Natural killer cell (primary cell): ENCODE measurements at regions not wholly inside any gene's neighbourhood (a gene's known extent, or its start where the extent isn't known, plus 50 kb on each side); places are given as distances from the start of the nearest gene placed in this dataset.

ENCODE experiments used
- ATAC-seq, 3 donors: fragments of 150-1000 bp in 2 of 3; fragments of 200-7000 bp in 1 of 3; cut with Tn5 transposase; 1 replicate in 1 of 3; 2 replicates in 2 of 3; pipeline ENCODE4 v1.10.0; 2021; ENCODE audit warnings: mild to moderate bottlenecking in 2 of 3, moderate library complexity in 2 of 3
- DNase-seq, 2 donors: peaks; one replicate each; pipeline versions ENCODE4 v3.0.0 to v3.0.0-alpha.2; 2013 to 2021; ENCODE audit warnings: mixed read lengths in 1 of 2
- H3K27ac ChIP-seq: one replicate; pipeline ENCODE4 v1.5.1; 2013; ENCODE audit warnings: mild to moderate bottlenecking, low read length
- H3K27me3 ChIP-seq: one replicate; pipeline ENCODE4 v1.6.1; 2013; ENCODE audit warnings: low read length; ENCODE audit not compliant: control insufficient read depth, insufficient read depth
- H3K36me3 ChIP-seq: one replicate; pipeline ENCODE4 v1.6.1; 2013; ENCODE audit warnings: low read length; ENCODE audit not compliant: control insufficient read depth, insufficient read depth
- H3K4me1 ChIP-seq: one replicate; pipeline ENCODE4 v1.6.1; 2013; ENCODE audit warnings: low read length; ENCODE audit not compliant: control insufficient read depth, insufficient read depth
- H3K4me3 ChIP-seq: one replicate; pipeline ENCODE4 v1.5.1; 2013; ENCODE audit warnings: low read length
- H3K9me3 ChIP-seq: one replicate; pipeline ENCODE4 v1.6.1; 2013; ENCODE audit warnings: low read length; ENCODE audit not compliant: control insufficient read depth, insufficient read depth
- H3K27ac Mint-ChIP-seq, 2 donors: one replicate each; pipeline ENCODE4 v1.8.0; 2022; ENCODE audit warnings: mild to moderate bottlenecking in 2 of 2, mixed read lengths in 2 of 2, moderate library complexity in 1 of 2
- H3K27me3 Mint-ChIP-seq, 2 donors: one replicate each; pipeline ENCODE4 v1.8.0; 2022; ENCODE audit warnings: low read depth in 2 of 2, mixed read lengths in 2 of 2
- H3K36me3 Mint-ChIP-seq: one replicate; pipeline ENCODE4 v1.8.0; 2022; ENCODE audit warnings: mixed read lengths
- H3K4me1 Mint-ChIP-seq, 2 donors: one replicate each; pipeline ENCODE4 v1.8.0; 2022; ENCODE audit warnings: mixed read lengths in 2 of 2
- H3K4me3 Mint-ChIP-seq: one replicate; pipeline ENCODE4 v1.8.0; 2022; ENCODE audit warnings: mild to moderate bottlenecking, moderate library complexity, mixed read lengths
- H3K9me3 Mint-ChIP-seq, 2 donors: one replicate each; pipeline ENCODE4 v1.8.0; 2022; ENCODE audit warnings: mixed read lengths in 2 of 2
- WGBS: methylation state at CpG from one replicate; pipeline ENCODE4 v1.1.7; 2013; ENCODE audit warnings: missing lambda C conversion rate; ENCODE audit not compliant: insufficient coverage; 5-methylcytosine and 5-hydroxymethylcytosine counted together
- intact Hi-C: fragments of 100-400 bp; cut with micrococcal nuclease; formaldehyde crosslinking; loops from one replicate; pipeline ENCODE4 v1.14.2; 2022
- TF ChIP-seq, protein P1 (sequence below): fragments of 200-600 bp; IDR thresholded peaks from one replicate; pipeline ENCODE4 v1.8.0; 2022; ENCODE audit warnings: antibody characterized with exemption

DNA sequence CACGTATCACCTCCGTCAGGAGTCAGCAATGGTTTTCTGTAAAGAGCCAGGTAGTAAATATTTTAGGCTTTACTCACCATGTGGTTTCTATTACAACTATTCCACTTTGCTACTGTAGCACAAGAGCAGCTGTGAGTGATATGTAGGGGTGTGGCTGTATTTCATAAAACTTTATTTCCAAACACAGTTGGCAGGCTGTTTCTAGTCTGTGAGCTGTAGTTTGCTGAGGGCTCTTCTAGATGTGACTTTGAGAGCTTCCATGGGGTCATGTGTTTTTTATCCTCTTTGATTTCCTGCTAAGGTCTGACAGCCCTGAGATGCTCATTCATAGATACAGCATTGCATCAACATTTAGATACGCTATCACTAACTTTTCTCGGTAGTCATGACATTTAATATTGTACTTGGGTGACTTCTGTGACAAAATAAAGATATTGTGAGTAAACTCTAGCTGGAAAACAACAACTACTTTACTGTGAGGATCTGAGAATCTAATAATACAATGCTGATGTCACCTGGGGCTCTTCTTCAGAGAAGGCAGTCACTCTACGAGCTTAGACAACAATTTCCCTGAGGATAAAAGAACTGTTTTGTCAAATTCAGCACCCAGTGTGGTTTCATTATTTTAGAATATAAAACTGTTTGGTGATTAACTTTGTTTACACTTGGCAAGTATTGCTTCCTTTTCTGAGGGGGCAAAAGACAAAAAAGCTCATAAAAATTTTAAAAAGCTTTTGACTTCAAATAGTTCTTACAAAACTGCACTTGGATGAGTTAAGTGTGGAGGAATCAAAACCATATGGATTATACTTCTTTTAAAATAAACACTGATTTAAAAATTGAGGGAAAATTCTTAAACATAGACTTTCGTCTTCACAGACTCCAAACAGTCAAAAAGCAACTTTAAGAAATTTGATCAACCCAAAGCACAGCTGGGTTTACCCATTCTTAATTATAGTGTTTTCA, 231.2 kb upstream of the DCN start:
- Mint-ChIP-seq H3K27me3 (peaks cover 18 to 33% of the 10 kb centered on the region in 2 donors), H3K36me3 (no peaks in the 10 kb centered on the region), H3K4me3 (no peak overlapping the region), H3K27ac (no peak overlapping the region), H3K4me1 (no peaks in the 10 kb centered on the region), H3K9me3 (no peaks in the 10 kb centered on the region)
- TF ChIP-seq, protein P1, sequence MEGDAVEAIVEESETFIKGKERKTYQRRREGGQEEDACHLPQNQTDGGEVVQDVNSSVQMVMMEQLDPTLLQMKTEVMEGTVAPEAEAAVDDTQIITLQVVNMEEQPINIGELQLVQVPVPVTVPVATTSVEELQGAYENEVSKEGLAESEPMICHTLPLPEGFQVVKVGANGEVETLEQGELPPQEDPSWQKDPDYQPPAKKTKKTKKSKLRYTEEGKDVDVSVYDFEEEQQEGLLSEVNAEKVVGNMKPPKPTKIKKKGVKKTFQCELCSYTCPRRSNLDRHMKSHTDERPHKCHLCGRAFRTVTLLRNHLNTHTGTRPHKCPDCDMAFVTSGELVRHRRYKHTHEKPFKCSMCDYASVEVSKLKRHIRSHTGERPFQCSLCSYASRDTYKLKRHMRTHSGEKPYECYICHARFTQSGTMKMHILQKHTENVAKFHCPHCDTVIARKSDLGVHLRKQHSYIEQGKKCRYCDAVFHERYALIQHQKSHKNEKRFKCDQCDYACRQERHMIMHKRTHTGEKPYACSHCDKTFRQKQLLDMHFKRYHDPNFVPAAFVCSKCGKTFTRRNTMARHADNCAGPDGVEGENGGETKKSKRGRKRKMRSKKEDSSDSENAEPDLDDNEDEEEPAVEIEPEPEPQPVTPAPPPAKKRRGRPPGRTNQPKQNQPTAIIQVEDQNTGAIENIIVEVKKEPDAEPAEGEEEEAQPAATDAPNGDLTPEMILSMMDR = no peak
- H3K27me3 ChIP-seq = peaks cover 2% of the 10 kb centered on the region
- 93% methylated on average over 3 of the region's 6 CpGs for WGBS
- no peaks in the 10 kb centered on the region for H3K36me3 ChIP-seq
- H3K4me3 ChIP-seq = no peak overlapping the region
- ATAC-seq = no peak
- H3K9me3 ChIP-seq = no peaks in the 10 kb centered on the region
- intact Hi-C loops = no loop called here
- no peaks in the 10 kb centered on the region for H3K4me1 ChIP-seq
- H3K27ac ChIP-seq = no peak overlapping the region
- DNase-seq = no peak

DNA sequence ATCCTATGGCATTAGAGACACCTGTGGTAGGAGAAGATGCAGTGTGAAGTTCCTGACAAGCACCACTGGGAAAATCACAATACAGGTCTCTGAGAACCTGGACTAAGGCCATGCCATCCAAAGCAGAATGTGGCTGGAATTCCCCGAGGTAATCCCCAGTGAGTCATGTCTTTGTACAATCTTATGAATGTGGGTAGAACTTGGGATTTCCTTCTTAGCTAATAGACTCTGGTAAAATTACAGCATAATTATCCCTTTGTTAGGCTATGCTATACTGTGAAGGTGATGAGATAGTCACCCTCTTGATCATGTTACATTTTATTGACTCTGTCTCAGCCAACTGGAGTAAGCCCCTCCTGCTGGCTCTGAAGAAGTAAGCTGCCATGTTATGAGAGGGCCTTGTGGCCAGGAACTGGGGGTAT, 224.3 kb upstream of the DCN start:
- ATAC-seq = peak in 1 of 3 donors; percentile 10
- Mint-ChIP-seq H3K4me3 (no peak overlapping the region), H3K27me3 (peaks cover 12 to 36% of the 10 kb centered on the region in 2 donors), H3K27ac (no peak overlapping the region), H3K36me3 (no peaks in the 10 kb centered on the region), H3K4me1 (no peaks in the 10 kb centered on the region), H3K9me3 (no peaks in the 10 kb centered on the region)
- TF ChIP-seq, protein P1 = no peak
- peak in 1 of 2 donors; percentile 17 for DNase-seq
- Histone ChIP-seq H3K9me3 (no peaks in the 10 kb centered on the region), H3K36me3 (no peaks in the 10 kb centered on the region), H3K4me1 (no peaks in the 10 kb centered on the region), H3K4me3 (no peak overlapping the region), H3K27me3 (no peaks in the 10 kb centered on the region), H3K27ac (no peak overlapping the region)
- intact Hi-C loops = no loop called here
- 75% methylated on average over 1 of the region's 1 CpG for WGBS

DNA sequence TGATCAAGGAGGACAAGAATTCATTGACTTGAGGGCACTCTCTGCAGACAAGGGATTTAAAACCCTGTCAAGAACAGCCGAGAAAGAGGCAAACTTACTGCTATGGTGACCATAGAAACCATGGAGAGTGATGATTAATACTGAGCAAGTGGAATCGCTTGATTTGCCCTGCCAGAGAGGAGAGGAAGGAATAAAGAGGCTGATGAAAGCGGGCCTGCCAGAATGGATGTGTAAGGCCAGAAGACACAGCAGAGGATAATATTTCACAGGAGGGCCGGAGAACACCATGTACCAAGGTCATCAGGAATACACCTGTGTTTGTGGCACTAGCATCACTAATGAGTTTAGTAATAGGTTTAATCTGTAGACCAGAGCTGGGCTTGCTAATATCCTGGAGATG, 221.8 kb upstream of the DCN start:
- DNase-seq = no peak
- Mint-ChIP-seq H3K36me3 (no peaks in the 10 kb centered on the region), H3K4me3 (no peak overlapping the region), H3K27me3 (peaks cover 12 to 36% of the 10 kb centered on the region in 2 donors), H3K9me3 (no peaks in the 10 kb centered on the region), H3K4me1 (no peaks in the 10 kb centered on the region), H3K27ac (no peak overlapping the region)
- Histone ChIP-seq H3K27ac (no peak overlapping the region), H3K4me3 (no peak overlapping the region), H3K36me3 (no peaks in the 10 kb centered on the region), H3K27me3 (no peaks in the 10 kb centered on the region), H3K4me1 (no peaks in the 10 kb centered on the region), H3K9me3 (no peaks in the 10 kb centered on the region)
- WGBS = 90% methylated on average over 4 of the region's 4 CpGs
- TF ChIP-seq, protein P1 = no peak
- intact Hi-C loops = no loop called here
- ATAC-seq = no peak
